HL-60 (cell line): ENCODE measurements at regions not wholly inside any gene's neighbourhood (a gene's known extent, or its start where the extent isn't known, plus 50 kb on each side); places are given as distances from the start of the nearest gene placed in this dataset.

Experiments
- CTCF ChIP-seq: IDR thresholded peaks from one replicate; pipeline ENCODE4 v1.5.1; 2011; ENCODE audit warnings: low read length, control low read depth, inconsistent platforms; ENCODE audit not compliant: insufficient read depth
- POLR2AphosphoS5 ChIP-seq: IDR thresholded peaks from 2 replicates; pipeline ENCODE4 v1.6.1; 2012; ENCODE audit warnings: low read depth
- REST ChIP-seq: IDR thresholded peaks from 2 replicates; pipeline ENCODE4 v1.6.1; 2012; ENCODE audit warnings: low read depth; ENCODE audit not compliant: insufficient replicate concordance

GRCh38 chr18:73884868-73885267, 262.8 kb downstream of the FBXO15 start:
- TF ChIP-seq CTCF (no peak), REST (no peak), POLR2AphosphoS5 (no peak)
